Liver (tissue), 7 donors: ENCODE measurements at regions not wholly inside any gene's neighbourhood (a gene's known extent, or its start where the extent isn't known, plus 50 kb on each side); places are given as distances from the start of the nearest gene placed in this dataset.

Experiments used
- DNase-seq: peaks from one replicate; pipeline ENCODE4 v3.0.0-alpha.2; 2017; ENCODE audit warnings: low spot score
- H3K27ac ChIP-seq, 2 donors: one replicate each; pipeline ENCODE4 v1.7.0; 2013; ENCODE audit warnings: inconsistent platforms in 2 of 2, low read length in 2 of 2, control low read depth in 1 of 2, low read depth in 1 of 2, mild to moderate bottlenecking in 1 of 2
- H3K27me3 ChIP-seq, 4 donors: one replicate each; pipeline versions ENCODE4 v1.6.1 to v1.7.0; 2013; ENCODE audit warnings: low read length in 3 of 4, inconsistent platforms in 1 of 4, mild to moderate bottlenecking in 1 of 4, moderate library complexity in 1 of 4; ENCODE audit not compliant: control insufficient read depth in 4 of 4, insufficient read depth in 4 of 4
- H3K36me3 ChIP-seq, 4 donors: one replicate each; pipeline versions ENCODE4 v1.6.1 to v1.7.0; 2013; ENCODE audit warnings: low read length in 3 of 4, mild to moderate bottlenecking in 3 of 4, low read depth in 1 of 4, moderate library complexity in 1 of 4; ENCODE audit not compliant: control insufficient read depth in 4 of 4, insufficient read depth in 3 of 4
- H3K4me1 ChIP-seq, 4 donors: one replicate each; pipeline versions ENCODE4 v1.6.1 to v1.7.0; 2013; ENCODE audit warnings: low read length in 3 of 4, mild to moderate bottlenecking in 3 of 4, moderate library complexity in 1 of 4; ENCODE audit not compliant: control insufficient read depth in 4 of 4, insufficient read depth in 4 of 4
- H3K4me3 ChIP-seq, 3 donors: one replicate each; pipeline versions ENCODE4 v1.6.1 to v1.7.0; 2013; ENCODE audit warnings: low read length in 3 of 3, control low read depth in 1 of 3, low read depth in 1 of 3, mild to moderate bottlenecking in 1 of 3
- H3K9ac ChIP-seq, 2 donors: one replicate each; pipeline ENCODE4 v1.7.0; 2013; ENCODE audit warnings: low read length in 2 of 2, mild to moderate bottlenecking in 2 of 2, moderate library complexity in 2 of 2, control low read depth in 1 of 2, low read depth in 1 of 2
- H3K9me3 ChIP-seq, 4 donors: one replicate each; pipeline versions ENCODE4 v1.6.1 to v1.7.0; 2013; ENCODE audit warnings: low read length in 3 of 4; ENCODE audit not compliant: control insufficient read depth in 4 of 4
- ATF3 ChIP-seq: IDR thresholded peaks from 2 replicates; pipeline ENCODE4 v1.6.1; 2016; ENCODE audit warnings: antibody characterized with exemption
- CTCF ChIP-seq: fragments of 150-350 bp; IDR thresholded peaks from 2 replicates; pipeline ENCODE4 v1.5.1; 2017; ENCODE audit warnings: improper control_type of control experiment, low read depth, low read length; ENCODE audit not compliant: missing input control
- EGR1 ChIP-seq, 2 donors: IDR thresholded peaks; 2 replicates each; pipeline ENCODE4 v1.6.1; 2016 to 2018; ENCODE audit warnings: antibody characterized with exemption in 2 of 2, low read depth in 2 of 2
- FOXA1 ChIP-seq: IDR thresholded peaks from 2 replicates; pipeline ENCODE4 v1.6.1; 2016; ENCODE audit warnings: antibody characterized with exemption
- FOXA2 ChIP-seq: IDR thresholded peaks from 2 replicates; pipeline ENCODE4 v1.6.1; 2016; ENCODE audit warnings: antibody characterized with exemption
- GABPA ChIP-seq, 2 donors: IDR thresholded peaks in 1 of 2; conservative IDR thresholded peaks in 1 of 2; 2 replicates each; pipeline ENCODE4 v1.6.1; 2016; ENCODE audit warnings: antibody characterized with exemption in 2 of 2, mild to moderate bottlenecking in 1 of 2, moderate library complexity in 1 of 2
- HNF4A ChIP-seq, 2 donors: conservative IDR thresholded peaks; 2 replicates each; pipeline ENCODE4 v1.6.1; 2016; ENCODE audit warnings: antibody characterized with exemption in 2 of 2, mild to moderate bottlenecking in 2 of 2
- HNF4G ChIP-seq: IDR thresholded peaks from 2 replicates; pipeline ENCODE4 v1.6.1; 2016; ENCODE audit warnings: antibody characterized with exemption
- JUND ChIP-seq, 2 donors: IDR thresholded peaks; 2 replicates each; pipeline ENCODE4 v1.6.1; 2016; ENCODE audit warnings: antibody characterized with exemption in 2 of 2
- MAX ChIP-seq: IDR thresholded peaks from 2 replicates; pipeline ENCODE4 v1.6.1; 2016; ENCODE audit warnings: antibody characterized with exemption
- NR2F2 ChIP-seq: IDR thresholded peaks from 2 replicates; pipeline ENCODE4 v1.6.1; 2016; ENCODE audit warnings: antibody characterized with exemption
- RAD21 ChIP-seq, 2 donors: IDR thresholded peaks; 2 replicates each; pipeline ENCODE4 v1.6.1; 2016; ENCODE audit warnings: antibody characterized with exemption in 2 of 2, mild to moderate bottlenecking in 2 of 2
- RXRA ChIP-seq, 2 donors: IDR thresholded peaks; 2 replicates each; pipeline ENCODE4 v1.6.1; 2017 to 2018; ENCODE audit warnings: antibody characterized with exemption in 2 of 2, mild to moderate bottlenecking in 1 of 2
- SP1 ChIP-seq: IDR thresholded peaks from 2 replicates; pipeline ENCODE4 v1.6.1; 2018; ENCODE audit warnings: antibody characterized with exemption, mild to moderate bottlenecking
- TAF1 ChIP-seq: conservative IDR thresholded peaks from 2 replicates; pipeline ENCODE4 v1.6.1; 2016; ENCODE audit warnings: antibody characterized with exemption, mild to moderate bottlenecking
- YY1 ChIP-seq: IDR thresholded peaks from 2 replicates; pipeline ENCODE4 v1.6.1; 2016; ENCODE audit warnings: antibody characterized with exemption, mild to moderate bottlenecking
- TF ChIP-seq, protein P1 (sequence below): IDR thresholded peaks from 2 replicates; pipeline ENCODE4 v1.6.1; 2016; ENCODE audit warnings: antibody characterized with exemption, mild to moderate bottlenecking
- TF ChIP-seq, protein P2 (sequence below): IDR thresholded peaks from 2 replicates; pipeline ENCODE4 v1.6.1; 2016; ENCODE audit warnings: antibody characterized with exemption
- donor health status: healthy.
- donor health status: healthy.
- donor health status: healthy.
- donor health status: healthy.

GRCh38 chr13:104532132-104532531 is 1465.9 kb upstream of the SLC10A2 start:
- no peaks in the 10 kb centered on the region for H3K27me3 ChIP-seq
- no peak overlapping the region for H3K27ac ChIP-seq
- H3K4me1 ChIP-seq, result no peaks in the 10 kb centered on the region
- no peak for DNase-seq
- no peaks in the 10 kb centered on the region for H3K9me3 ChIP-seq
- TF ChIP-seq FOXA1, result no peak
- no peak for TF ChIP-seq YY1
- H3K4me3 ChIP-seq, result no peak overlapping the region
- no peak overlapping the region for H3K9ac ChIP-seq
- H3K36me3 ChIP-seq, result no peaks in the 10 kb centered on the region

- Histone ChIP-seq H3K27me3 (no peaks in the 10 kb centered on the region), H3K4me3 (no peak overlapping the region), H3K27ac (no peak overlapping the region), H3K9me3 (no peaks in the 10 kb centered on the region), H3K4me1 (no peaks in the 10 kb centered on the region), H3K36me3 (no peaks in the 10 kb centered on the region), H3K9ac (no peak overlapping the region)
- no peak for DNase-seq
- TF ChIP-seq GABPA (IDR thresholded peaks at IDR 0.05 in 1 of 2, conservative IDR thresholded peaks at IDR 0.05 in 1 of 2) (no peak), HNF4G (no peak), NR2F2 (no peak), JUND (IDR thresholded peaks at IDR 0.05) (no peak), FOXA1 (no peak), TAF1 (no peak), CTCF (no peak), HNF4A (conservative IDR thresholded peaks at IDR 0.05) (no peak), RXRA (IDR thresholded peaks at IDR 0.05) (no peak), RAD21 (IDR thresholded peaks at IDR 0.05) (no peak), YY1 (no peak), ATF3 (no peak), FOXA2 (no peak), MAX (no peak), SP1 (no peak), EGR1 (IDR thresholded peaks at IDR 0.05; ENCODE audit: low read depth in 2 of 2) (no peak)
- TF ChIP-seq, protein P1, sequence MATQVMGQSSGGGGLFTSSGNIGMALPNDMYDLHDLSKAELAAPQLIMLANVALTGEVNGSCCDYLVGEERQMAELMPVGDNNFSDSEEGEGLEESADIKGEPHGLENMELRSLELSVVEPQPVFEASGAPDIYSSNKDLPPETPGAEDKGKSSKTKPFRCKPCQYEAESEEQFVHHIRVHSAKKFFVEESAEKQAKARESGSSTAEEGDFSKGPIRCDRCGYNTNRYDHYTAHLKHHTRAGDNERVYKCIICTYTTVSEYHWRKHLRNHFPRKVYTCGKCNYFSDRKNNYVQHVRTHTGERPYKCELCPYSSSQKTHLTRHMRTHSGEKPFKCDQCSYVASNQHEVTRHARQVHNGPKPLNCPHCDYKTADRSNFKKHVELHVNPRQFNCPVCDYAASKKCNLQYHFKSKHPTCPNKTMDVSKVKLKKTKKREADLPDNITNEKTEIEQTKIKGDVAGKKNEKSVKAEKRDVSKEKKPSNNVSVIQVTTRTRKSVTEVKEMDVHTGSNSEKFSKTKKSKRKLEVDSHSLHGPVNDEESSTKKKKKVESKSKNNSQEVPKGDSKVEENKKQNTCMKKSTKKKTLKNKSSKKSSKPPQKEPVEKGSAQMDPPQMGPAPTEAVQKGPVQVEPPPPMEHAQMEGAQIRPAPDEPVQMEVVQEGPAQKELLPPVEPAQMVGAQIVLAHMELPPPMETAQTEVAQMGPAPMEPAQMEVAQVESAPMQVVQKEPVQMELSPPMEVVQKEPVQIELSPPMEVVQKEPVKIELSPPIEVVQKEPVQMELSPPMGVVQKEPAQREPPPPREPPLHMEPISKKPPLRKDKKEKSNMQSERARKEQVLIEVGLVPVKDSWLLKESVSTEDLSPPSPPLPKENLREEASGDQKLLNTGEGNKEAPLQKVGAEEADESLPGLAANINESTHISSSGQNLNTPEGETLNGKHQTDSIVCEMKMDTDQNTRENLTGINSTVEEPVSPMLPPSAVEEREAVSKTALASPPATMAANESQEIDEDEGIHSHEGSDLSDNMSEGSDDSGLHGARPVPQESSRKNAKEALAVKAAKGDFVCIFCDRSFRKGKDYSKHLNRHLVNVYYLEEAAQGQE, result no peak
- TF ChIP-seq, protein P2, sequence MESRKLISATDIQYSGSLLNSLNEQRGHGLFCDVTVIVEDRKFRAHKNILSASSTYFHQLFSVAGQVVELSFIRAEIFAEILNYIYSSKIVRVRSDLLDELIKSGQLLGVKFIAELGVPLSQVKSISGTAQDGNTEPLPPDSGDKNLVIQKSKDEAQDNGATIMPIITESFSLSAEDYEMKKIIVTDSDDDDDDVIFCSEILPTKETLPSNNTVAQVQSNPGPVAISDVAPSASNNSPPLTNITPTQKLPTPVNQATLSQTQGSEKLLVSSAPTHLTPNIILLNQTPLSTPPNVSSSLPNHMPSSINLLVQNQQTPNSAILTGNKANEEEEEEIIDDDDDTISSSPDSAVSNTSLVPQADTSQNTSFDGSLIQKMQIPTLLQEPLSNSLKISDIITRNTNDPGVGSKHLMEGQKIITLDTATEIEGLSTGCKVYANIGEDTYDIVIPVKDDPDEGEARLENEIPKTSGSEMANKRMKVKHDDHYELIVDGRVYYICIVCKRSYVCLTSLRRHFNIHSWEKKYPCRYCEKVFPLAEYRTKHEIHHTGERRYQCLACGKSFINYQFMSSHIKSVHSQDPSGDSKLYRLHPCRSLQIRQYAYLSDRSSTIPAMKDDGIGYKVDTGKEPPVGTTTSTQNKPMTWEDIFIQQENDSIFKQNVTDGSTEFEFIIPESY, result no peak
Measured at GRCh38 chr13:104530741-104531140, 1464.5 kb upstream of the SLC10A2 start.
